ENCODE measurements at regions not wholly inside any gene's neighbourhood (a gene's known extent, or its start where the extent isn't known, plus 50 kb on each side); places are given as distances from the start of the nearest gene placed in this dataset.

- TF ChIP-seq, protein P1, sequence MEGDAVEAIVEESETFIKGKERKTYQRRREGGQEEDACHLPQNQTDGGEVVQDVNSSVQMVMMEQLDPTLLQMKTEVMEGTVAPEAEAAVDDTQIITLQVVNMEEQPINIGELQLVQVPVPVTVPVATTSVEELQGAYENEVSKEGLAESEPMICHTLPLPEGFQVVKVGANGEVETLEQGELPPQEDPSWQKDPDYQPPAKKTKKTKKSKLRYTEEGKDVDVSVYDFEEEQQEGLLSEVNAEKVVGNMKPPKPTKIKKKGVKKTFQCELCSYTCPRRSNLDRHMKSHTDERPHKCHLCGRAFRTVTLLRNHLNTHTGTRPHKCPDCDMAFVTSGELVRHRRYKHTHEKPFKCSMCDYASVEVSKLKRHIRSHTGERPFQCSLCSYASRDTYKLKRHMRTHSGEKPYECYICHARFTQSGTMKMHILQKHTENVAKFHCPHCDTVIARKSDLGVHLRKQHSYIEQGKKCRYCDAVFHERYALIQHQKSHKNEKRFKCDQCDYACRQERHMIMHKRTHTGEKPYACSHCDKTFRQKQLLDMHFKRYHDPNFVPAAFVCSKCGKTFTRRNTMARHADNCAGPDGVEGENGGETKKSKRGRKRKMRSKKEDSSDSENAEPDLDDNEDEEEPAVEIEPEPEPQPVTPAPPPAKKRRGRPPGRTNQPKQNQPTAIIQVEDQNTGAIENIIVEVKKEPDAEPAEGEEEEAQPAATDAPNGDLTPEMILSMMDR (IDR thresholded peaks at IDR 0.05): no peak
- TF ChIP-seq POLR2A (IDR thresholded peaks at IDR 0.05): no peak
These were observed 181.9 kb upstream of the MRPS30 start for GRCh38 chr5:44626846-44627245.
